ENCODE measurements at regions not wholly inside any gene's neighbourhood (a gene's known extent, or its start where the extent isn't known, plus 50 kb on each side); places are given as distances from the start of the nearest gene placed in this dataset.

DNA sequence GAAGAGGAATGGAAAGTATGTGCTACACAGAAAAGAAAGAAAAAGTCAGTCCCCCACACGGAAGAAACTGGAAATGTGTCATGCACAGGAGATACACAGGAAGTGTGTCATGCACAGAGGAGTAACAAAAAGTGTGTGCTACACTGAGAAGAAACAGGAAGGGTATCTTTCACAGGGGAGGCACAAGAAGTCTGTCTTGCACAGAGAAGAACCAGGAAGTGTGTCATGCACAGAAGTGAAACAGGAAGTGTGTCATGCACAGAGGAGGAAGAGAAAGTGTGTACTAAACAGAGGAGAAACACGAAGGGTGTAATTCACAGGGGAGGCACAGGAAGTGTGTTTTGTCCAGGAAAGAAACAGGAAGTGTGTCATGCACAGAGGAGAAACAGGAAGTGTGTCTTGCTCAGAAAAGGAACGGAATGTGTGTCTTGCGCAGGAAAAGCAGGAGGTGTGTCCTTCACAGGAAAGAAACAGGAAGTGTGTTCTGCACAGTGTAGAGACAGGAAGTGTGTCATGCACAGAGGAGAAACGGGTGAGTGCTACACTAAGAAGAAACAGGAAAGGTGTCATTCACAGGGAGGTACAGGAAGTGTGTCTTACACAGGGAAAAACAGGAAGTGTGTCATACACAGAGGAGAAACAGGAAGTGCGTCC is 527.2 kb upstream of the PRKX start:
- no peak for DNase-seq (ENCODE audit: low read depth)

DNA sequence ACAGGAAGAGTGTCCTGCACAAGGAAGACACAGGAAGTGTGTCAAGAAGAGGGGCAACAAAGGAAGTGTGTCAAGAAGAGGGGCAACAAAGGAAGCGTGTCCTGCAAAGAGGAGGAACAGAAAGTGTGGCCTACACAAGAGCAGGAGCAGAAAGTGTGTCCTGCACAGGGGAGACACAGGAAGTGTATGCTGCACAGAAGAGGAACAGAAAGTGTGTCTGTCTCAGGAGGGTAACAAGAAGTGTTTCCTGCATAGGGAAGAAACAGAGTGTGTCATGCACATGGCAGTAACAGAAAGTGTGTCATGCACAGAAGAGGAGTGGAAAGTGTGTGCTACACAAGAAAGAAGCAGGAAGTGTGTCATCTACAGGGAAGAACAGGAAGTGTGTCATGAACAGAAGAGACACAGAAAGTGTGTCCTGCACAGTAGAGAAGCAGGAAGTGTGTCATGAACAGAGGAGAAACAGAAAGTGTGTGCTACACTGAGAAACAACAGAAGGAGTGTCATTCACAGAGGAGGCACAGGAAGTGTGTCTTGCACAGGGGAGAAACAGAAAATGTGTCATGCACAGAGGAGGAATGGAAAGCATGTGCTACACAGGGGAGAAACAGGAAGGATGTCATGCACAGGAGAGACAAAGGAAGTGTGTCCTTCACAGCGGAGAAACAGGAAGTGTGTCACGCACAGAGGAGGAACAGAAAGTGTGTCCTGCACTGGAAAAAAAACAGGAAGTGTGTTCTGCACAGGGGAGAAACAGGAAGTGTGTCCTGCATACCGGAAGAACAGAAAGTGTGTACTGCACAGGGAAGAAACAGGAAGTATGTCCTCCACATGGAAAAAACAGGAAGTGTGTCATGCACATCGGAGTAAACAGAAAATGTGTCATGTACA is 526.4 kb upstream of the PRKX start:
- DNase-seq (ENCODE audit: low read depth): no peak

DNA sequence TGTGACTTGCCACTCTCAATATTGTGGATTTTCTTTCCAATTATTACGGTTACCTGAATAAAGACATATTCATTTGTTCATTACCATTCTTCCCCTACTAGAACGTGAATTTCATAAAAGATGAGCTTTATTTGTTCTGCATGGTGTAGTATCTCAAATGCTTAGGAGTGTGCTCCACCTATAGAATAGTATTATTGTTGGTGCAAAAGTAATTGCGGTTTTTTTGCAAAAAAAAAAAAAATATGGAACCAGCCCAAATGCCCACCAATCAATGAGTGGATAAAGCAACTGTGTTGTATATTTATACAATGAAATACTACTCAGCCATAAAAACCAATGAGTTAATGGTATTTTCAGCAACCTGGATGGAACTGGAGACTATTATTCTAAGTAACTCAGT is 525.5 kb upstream of the PRKX start:
- DNase-seq (ENCODE audit: low read depth): no peak

DNA sequence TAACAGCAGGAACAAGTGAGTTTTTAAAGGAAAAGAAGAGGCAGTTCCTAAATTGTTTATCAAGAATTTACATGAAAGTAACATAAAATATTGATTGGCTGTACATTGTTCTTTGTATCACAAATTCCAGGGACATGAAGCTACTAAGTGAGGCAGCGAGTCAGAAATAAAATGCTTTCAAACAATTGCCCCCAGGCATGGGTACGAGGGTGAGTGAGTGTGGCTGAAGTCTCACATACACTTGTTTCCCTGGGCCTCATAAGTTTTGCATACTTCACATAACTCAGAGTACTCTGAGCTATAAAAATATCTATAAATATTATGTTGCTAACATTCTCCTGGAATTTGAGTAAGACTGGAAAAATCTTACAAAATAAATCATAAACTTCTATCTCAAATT is 511.6 kb upstream of the PRKX start:
- no peak for DNase-seq (ENCODE audit: low read depth)

DNA sequence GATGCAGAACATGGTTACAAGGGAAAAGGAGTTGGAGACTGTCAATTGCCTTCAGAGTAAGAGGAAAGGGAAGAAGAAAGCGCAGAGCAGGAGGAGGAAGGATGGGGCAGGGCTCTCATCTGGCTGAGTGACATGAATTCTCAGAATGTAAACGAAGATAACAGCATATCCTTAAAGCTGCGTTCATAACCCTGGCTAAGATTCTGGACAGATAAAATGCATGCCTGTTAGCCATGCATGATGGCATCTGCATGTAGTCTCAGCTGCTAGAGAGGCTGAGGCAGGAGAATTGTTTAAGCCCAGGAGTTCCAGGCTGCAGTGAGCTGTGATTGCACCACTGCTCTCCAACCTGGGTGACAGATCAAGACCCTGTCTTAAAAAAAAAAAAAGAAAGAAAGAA is 493.5 kb upstream of the PRKX start:
- DNase-seq (ENCODE audit: low read depth): no peak

DNA sequence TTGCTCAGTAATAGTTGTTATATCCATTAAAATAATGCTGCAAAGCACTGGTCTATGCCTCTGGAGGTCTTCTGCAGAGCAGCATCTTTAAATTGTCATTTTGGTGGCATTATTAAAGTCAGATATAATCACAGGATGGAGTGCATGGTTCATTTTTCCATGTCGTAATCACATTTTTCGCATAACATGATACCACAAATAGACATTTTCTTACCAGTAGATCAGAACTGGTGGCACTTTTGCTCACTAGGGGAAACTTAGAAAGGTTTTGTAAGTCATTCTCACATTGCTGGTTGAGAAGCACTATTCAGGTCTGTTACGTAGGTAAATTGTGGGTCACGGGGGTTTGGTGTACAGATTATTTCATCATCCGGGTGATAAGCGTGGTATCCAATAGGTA is 484.5 kb upstream of the PRKX start:
- DNase-seq (ENCODE audit: low read depth): no peak

DNA sequence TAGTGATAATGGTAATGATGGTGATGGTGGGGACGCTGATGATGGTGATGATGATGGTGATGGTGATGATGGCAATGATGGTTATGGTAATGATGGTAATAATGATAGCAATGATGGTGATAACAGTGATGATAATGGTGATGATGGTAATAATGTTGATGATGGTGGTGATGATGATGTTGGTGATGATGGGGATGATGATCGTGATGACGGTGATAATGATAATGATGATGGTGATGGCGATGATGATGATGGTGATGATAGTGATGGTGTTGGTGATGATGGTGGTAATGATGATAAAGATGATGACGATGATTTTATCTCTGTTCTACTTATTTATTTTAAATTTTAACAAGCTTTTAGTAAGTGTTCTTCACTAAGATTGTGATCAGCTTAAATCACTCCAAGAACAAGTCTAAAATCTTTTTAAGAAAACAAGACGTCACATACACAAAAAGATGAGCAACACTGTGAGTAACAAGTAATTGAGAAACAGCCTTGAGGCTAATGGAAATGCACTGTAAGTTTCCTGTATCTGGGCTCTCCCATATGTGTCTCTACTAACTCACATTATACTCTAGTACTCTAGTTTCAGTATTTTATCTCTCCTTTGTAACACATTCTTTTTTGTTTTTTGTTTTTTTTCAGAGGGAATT is 480.2 kb upstream of the PRKX start:
- DNase-seq (ENCODE audit: low read depth): no peak

DNA sequence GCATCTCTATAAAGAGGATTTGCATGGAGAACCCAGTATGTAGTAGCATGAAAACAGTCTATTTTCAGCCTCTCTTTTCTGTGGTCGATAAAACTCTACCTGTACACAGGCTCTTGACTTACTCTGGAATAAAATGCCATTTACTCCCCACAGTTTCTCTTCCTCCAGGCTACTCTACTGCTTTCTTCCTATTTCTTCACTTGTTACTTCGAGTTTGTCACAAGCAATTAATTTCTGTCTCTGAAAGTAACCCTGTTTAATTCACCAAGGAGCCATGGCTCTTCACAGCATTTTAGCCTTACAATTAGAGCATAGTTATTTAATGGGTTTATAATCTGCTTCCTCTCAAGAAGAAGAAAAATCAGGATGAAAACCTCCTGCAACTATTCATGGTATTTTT is 472.9 kb upstream of the PRKX start:
- DNase-seq (ENCODE audit: low read depth): no peak

DNA sequence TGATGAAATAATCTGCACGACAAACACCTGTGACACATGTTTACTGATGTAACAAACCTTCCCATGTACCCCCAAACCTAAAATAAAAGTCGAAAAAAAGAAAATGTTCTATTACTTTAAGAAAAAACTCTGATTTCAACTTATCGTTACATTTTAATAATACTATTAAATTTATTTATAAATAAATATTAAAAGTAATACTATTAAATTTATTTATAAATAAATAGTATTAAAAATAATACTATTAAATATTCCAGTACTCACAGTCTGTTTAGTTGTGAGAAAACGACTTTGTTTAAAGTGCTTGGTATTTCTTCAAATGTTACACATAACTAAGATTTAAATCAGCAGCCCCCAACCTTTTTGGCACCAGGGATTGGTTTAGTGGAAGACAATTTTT is 471.6 kb upstream of the PRKX start:
- no peak for DNase-seq (ENCODE audit: low read depth)

DNA sequence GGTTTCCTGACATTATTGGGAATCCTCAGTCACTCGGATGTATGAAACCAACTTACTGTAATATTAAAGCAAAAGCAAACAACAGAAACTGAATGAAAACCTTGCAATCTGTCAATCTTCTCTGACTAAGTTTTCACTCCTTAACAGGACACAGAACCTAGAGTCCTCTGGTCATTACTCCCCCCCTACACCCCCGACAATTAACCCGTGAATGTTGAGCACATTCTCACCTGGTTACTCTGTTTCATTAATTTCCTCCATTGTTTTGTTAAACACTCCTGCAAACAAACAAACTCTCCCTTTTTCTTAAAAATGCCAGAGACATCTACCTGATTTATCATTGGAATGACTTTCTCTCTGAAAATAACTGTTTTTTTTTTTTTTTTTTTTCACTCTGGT is 469.0 kb upstream of the PRKX start:
- no peak for DNase-seq (ENCODE audit: low read depth)

DNA sequence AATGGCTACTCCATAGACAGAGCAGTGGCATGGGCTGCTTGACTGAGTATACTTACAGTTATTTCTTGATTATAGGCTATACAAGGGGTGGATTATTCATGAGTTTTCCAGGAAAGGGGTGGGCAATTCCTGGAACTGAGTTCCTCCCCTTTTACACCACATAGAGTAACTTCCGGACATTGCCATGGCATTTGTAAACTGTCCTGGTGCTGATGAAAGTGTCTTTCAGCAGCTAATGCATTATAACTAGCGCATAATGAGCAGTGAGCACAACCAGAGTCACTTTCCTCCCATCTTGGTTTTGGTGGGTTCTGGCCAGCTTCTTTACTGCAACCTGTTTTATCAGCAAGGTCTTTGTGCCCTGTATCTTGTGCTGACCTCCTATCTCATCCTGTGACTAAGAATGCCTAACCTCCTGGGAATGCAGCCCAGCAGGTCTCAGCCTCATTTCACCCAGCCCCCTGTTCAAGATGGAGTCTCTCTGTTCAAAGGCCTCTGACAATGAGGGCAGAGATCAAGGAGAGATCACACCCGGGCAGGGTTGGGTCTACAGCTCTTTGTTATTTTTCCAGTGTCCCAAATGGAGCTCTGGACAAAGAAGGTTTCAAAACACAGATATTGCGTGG is 468.4 kb upstream of the PRKX start:
- DNase-seq (ENCODE audit: low read depth): no peak

DNA sequence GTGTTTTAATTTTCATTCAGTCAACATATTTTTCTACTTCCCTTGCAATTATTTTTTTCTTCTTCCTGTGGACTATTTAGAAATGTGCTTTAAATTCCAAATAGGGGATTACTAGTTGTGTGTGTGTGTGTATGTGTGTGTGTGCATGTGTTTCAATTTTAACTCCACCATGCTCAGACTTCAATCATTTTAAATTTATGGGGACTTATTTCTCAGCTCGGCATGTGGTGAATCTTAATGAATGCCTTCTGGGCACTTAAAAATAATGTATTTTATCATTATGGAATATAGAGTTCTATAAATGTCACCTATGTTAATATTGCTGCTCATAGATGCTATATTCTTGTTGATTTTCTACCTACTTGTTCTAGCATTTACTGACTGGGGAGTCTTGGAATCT is 465.6 kb upstream of the PRKX start:
- DNase-seq (ENCODE audit: low read depth): no peak

DNA sequence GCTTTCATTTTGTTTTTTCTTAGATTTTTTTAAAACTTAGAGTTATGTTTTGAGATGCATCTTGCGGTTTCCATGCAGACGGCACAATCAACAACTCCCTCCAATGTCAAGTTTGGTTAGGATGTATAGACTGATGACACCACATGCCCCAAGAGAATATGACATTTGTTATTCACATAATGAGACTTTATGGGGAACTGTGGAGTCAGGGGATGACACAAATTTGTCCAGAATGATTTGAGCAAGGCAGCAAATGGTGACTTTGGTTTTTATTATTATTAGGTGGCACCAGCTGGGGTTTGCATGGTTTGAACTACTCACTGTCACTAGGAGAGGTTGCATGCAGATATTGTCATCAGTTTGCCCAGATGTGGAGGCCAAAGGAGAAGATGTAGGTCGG is 461.8 kb upstream of the PRKX start:
- DNase-seq (ENCODE audit: low read depth): no peak

DNA sequence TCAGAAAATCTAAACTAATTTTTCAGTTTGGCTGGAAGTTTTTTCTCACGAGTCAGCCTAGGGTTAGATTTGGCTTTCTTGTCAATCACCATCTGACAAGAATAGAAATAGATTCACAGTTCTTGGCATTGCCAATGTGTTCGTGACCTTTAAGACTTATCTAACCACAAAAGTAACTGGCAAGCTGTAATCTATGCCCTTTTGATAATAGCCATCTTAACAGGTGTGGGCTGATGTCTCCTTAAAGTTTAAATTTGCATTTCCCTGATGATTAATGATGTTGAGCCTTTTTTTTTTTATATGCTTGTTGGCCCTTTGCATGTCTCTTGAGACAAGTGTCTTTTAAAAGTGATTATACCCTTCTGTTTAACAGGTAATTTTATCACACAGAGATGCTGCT is 460.3 kb upstream of the PRKX start:
- DNase-seq (ENCODE audit: low read depth): no peak

DNA sequence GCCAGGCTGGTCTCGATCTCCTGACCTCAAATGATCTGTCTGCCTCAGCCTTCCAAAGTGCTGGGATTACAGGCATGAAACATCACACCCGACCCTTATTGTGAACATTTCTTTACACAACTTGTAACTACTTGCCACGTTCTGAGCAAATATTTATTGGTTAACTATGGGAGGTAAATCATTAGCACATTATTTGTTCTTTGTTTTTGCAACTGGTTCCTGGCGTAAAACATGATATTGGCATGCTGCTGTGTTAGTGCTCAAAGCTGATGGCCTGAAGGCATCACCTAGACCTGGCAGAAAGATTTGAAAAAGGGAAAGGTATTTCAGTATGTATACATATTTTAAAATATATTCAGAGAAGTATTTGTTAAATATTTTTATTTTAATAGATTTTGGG is 438.3 kb upstream of the PRKX start:
- no peak for DNase-seq (ENCODE audit: low read depth)

DNA sequence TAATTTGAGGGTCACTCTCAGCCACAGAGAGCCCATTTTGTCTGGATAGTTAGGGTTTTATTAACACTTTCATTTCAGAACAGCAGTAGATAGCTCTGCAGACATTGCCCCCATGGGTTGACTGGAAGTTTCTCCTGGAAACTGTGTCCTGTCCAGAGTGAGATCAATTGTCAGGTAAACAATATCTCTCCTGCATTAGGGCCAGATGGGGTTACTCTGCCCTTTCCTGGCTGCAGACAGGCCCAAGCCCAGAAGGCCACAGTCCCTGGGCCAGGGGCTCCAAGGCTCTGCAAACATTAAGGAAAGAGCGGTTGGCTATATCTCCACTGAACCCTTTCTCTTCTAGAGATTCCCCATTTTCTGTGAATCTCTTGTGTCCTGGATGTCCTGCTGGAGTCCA is 436.8 kb upstream of the PRKX start:
- no peak for DNase-seq (ENCODE audit: low read depth)

DNA sequence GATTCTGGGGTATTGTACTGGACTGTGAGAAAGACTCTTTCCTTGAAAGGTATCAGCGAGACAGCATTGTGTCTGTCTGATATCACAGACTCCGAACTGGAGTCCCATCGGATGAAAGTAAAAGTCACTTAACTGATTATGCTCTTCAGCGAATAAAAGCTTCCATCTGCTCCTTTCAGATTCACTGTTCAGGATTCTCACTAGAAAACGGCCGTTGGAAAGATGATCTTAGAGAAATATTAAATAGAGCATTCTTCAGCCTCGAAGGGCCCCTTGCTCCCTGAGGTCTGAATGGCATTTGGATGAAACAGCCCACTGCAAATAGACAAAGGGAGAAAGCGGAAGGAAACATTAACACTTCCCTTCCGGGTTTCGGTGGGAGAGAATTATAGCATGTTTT is 416.2 kb upstream of the PRKX start:
- DNase-seq (ENCODE audit: low read depth): no peak

DNA sequence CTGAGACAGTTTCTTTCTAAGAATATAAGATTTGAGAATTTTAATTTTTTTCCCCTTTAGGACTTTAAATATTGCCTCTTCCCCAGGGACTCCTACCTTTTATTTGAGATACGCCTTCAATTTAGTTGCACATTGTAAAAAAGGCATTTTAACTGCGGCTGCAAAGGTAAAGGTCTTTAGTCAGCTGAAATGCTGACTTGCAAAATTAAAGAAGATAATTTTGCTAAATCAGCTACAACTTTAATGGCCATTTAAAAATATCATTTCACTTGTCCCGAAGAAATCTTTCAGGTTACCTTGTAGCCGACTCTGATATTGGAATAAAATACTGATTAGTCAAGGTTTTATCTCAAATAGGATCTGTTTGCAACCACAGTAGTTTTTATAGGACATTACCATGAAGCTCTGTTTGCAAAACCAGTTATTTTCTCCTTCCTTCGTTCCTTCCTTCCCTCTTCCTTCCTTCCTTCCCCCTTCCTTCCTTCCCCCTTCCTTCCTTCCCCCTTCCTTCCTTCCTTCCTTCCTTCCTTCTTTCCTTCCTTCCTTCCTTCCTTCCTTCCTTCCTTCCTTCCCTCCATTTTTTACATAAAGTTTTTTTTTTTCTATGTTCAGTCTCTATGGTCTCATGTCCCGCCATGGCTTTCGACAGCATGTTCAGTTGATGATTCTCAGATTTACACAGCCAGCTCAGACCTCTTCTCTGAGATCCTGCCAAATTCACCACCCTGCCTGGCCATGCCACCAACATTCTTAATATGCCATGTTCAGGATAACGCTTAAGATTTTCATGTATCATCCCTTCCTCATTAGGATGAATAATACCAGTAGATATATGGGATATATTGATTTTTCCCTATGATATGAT is 405.4 kb upstream of the PRKX start:
- no peak for DNase-seq (ENCODE audit: low read depth)

DNA sequence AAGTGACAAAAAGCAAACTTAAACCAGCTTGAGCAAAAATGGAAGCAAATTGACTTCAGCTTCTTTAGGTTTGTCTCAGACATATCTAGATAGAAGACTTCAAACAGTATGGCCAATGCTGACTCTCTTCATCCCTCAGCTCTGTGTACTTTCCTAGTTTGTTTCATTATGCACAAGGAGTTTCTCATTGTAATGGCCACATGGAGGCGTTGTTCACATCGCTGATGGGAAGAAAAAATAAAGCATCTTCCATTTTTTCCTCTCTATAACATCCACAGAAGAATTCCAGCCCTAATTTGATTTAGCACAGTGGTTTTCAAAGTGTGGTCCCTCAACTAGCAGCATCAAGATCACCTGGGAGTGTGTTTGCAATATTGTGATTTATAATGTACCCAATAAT is 397.5 kb upstream of the PRKX start:
- DNase-seq (ENCODE audit: low read depth): no peak

DNA sequence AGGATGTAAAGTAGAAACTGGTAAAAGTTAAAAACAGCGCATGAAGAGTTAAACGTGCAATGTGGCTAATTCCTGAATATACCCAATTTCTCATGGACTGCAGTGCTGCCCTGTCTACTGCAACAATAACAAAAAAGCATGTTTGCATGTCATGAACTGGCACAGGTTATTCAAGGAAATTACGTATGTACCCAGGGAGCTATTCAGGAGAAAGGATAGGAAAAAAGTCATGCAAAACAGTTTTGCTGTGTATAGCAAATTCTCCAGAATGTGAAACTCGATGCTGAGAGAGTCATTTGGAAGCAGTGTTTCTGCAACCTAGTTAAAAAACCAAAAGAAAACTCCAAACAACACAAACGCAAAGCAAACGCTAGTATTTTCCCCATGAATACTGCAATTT is 381.5 kb upstream of the PRKX start:
- no peak for DNase-seq (ENCODE audit: low read depth)

DNA sequence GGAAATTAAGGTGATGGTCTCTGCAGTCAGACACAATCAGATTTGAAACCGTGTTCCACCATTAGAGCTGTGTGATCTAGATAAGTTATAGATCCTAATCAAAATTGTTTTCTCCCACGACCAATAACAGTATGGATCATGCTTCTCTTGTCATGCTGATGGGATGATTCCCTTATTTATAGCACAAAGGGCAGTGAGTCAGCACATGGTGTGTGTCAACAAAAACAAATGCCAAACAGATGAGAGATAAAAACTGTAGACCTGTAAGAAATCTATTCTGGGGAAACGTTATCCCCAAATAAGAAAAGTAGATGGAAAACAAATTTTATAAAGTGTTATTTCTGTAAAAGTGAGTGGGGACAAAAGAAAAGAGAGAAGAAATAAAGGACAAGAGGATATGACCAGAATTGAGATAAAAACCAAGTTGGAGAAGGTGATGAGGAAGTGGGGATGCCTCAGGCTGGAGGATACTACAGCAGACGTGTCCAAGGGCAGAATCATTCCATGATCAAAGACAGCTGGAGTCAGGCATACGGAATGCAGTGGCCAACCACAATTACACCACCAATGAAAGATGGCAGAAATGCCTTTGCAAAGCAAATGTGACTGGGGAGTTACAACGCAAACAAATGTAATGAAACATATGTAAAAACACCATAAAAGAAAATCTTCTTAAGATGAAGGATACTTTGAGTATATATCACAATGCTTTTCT is 377.8 kb upstream of the PRKX start:
- no peak for DNase-seq (ENCODE audit: low read depth)
